Thoracic aorta (tissue), 2 donors: ENCODE measurements at regions not wholly inside any gene's neighbourhood (a gene's known extent, or its start where the extent isn't known, plus 50 kb on each side); places are given as distances from the start of the nearest gene placed in this dataset.

Source experiments
- ATAC-seq: fragments of 150-250 bp; one replicate; pipeline ENCODE4 v1.8.0; 2017; ENCODE audit warnings: low read depth; ENCODE audit not compliant: insufficient number of reproducible peaks, low FRiP score
- DNase-seq: peaks from one replicate; pipeline ENCODE4 v3.0.0-alpha.2; 2020; ENCODE audit warnings: low spot score
- H3K27ac ChIP-seq, 2 donors: fragments of 200-600 bp; sonication (generic); 1 replicate in 1 of 2; 2 replicates in 1 of 2; pipeline ENCODE4 v1.5.1; 2016; ENCODE audit warnings: mild to moderate bottlenecking in 2 of 2, moderate library complexity in 2 of 2
- H3K27me3 ChIP-seq: fragments of 200-600 bp; sonication (generic); replicated peaks from 2 replicates; pipeline ENCODE4 v1.6.0; 2016; ENCODE audit warnings: mild to moderate bottlenecking; ENCODE audit not compliant: insufficient read depth
- H3K36me3 ChIP-seq: fragments of 200-600 bp; sonication (generic); one replicate; pipeline ENCODE4 v1.5.1; 2016
- H3K4me1 ChIP-seq, 2 donors: fragments of 200-600 bp; sonication (generic); 1 replicate in 1 of 2; 2 replicates in 1 of 2; pipeline versions ENCODE4 v1.5.1 to v1.6.0; 2016; ENCODE audit warnings: low read depth in 2 of 2, mild to moderate bottlenecking in 1 of 2; ENCODE audit not compliant: control insufficient read depth in 1 of 2
- H3K4me3 ChIP-seq: fragments of 200-600 bp; sonication (generic); 2 replicates; pipeline ENCODE4 v1.5.1; 2016; ENCODE audit warnings: mild to moderate bottlenecking
- H3K9me3 ChIP-seq: fragments of 200-600 bp; sonication (generic); 2 replicates; pipeline ENCODE4 v1.5.1; 2016
- CTCF ChIP-seq: fragments of 200-600 bp; sonication (generic); IDR thresholded peaks from one replicate; pipeline ENCODE4 v1.5.1; 2019; ENCODE audit warnings: antibody characterized with exemption

GRCh38 chr1:168631671-168632400 is 55.4 kb downstream of the XCL1 start:
- no peaks in the 10 kb centered on the region for H3K9me3 ChIP-seq
- no peak overlapping the region for H3K27ac ChIP-seq
- DNase-seq (no peak), ATAC-seq (no peak)
- H3K4me1 ChIP-seq: peaks cover 3 to 12% of the 10 kb centered on the region in 2 donors
- no peak overlapping the region for H3K4me3 ChIP-seq
- H3K36me3 ChIP-seq: no peaks in the 10 kb centered on the region
- no peak for TF ChIP-seq CTCF
- H3K27me3 ChIP-seq: no peaks in the 10 kb centered on the region

GRCh38 chr1:168634951-168635532 is 58.6 kb downstream of the XCL1 start:
- no peaks in the 10 kb centered on the region for H3K9me3 ChIP-seq
- H3K27me3 ChIP-seq: no peaks in the 10 kb centered on the region
- DNase-seq: no peak
- no peaks in the 10 kb centered on the region for H3K36me3 ChIP-seq
- H3K27ac ChIP-seq: no peak overlapping the region
- H3K4me1 ChIP-seq: peaks cover 5 to 20% of the 10 kb centered on the region in 2 donors
- ATAC-seq: no peak
- no peak overlapping the region for H3K4me3 ChIP-seq
- TF ChIP-seq CTCF: no peak

GRCh38 chr1:168636200-168636599 is 59.8 kb downstream of the XCL1 start:
- no peak for DNase-seq
- H3K4me3 ChIP-seq: no peak overlapping the region
- H3K4me1 ChIP-seq: peaks cover 5 to 20% of the 10 kb centered on the region in 2 donors
- no peak for TF ChIP-seq CTCF
- no peaks in the 10 kb centered on the region for H3K27me3 ChIP-seq
- H3K36me3 ChIP-seq: no peaks in the 10 kb centered on the region
- no peaks in the 10 kb centered on the region for H3K9me3 ChIP-seq
- H3K27ac ChIP-seq: peak overlapping the region; percentile 51 to 73
- peak; percentile 24 for ATAC-seq

GRCh38 chr1:168636642-168637111 is 60.3 kb downstream of the XCL1 start:
- H3K4me3 ChIP-seq: no peak overlapping the region
- H3K9me3 ChIP-seq: no peaks in the 10 kb centered on the region
- H3K27me3 ChIP-seq: no peaks in the 10 kb centered on the region
- TF ChIP-seq CTCF: no peak
- DNase-seq: peak; percentile 31
- peak; percentile 99 for ATAC-seq
- H3K4me1 ChIP-seq: peaks cover 5 to 20% of the 10 kb centered on the region in 2 donors
- no peaks in the 10 kb centered on the region for H3K36me3 ChIP-seq
- H3K27ac ChIP-seq: peak overlapping the region; percentile 61 to 73

DNA sequence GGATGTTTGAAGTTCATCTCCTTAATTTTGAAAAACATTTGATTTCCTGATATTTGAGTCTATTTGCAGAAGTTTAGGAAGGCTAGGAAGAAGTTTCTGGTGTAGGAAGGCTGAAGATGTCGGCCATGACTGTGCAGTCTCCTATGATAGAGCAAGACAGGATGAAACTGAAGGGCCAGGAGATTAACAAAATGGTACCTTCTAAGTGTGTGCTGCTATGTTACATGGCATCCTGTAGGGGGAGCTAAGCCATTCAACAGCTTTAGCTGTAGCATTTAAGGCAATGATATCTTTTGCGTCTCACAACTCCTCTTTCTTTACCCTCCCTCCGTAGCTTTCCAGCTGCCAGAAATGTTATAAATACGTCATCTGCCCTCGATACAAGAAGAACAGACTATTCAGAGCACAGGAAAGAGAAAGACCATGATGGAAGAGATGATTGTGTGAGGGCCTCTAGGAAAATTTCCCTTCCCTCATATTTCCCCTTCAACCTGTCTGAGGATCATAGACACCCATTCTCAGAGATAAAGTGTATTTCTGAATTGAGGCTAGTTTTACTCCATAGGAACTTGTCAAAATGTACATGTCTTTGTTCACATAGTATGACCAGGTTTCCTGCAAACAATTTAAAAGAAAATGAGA is 61.1 kb downstream of the XCL1 start:
- no peak for TF ChIP-seq CTCF
- Histone ChIP-seq H3K27me3 (no peaks in the 10 kb centered on the region), H3K4me1 (peaks cover 5 to 20% of the 10 kb centered on the region in 2 donors), H3K36me3 (no peaks in the 10 kb centered on the region), H3K4me3 (no peak overlapping the region), H3K27ac (peak overlapping the region; percentile 61 to 73), H3K9me3 (no peaks in the 10 kb centered on the region)
- DNase-seq (no peak), ATAC-seq (no peak)
